Adrenal gland (tissue), 9 donors: ENCODE measurements at regions not wholly inside any gene's neighbourhood (a gene's known extent, or its start where the extent isn't known, plus 50 kb on each side); places are given as distances from the start of the nearest gene placed in this dataset.

ENCODE experiments used
- DNase-seq, 7 donors: peaks; one replicate each; pipeline ENCODE4 v3.0.0-alpha.2; 2019 to 2020
- H3K27ac ChIP-seq, 5 donors: fragments of 200-600 bp; sonication (generic) in 4 of 5; 1 replicate in 3 of 5; 2 replicates in 2 of 5; pipeline versions ENCODE4 v1.5.1 to v1.8.0; 2016 to 2020; ENCODE audit warnings: mild to moderate bottlenecking in 1 of 5
- H3K27me3 ChIP-seq: fragments of 200-600 bp; 2 replicates; pipeline ENCODE4 v1.8.0; 2021
- H3K36me3 ChIP-seq, 2 donors: fragments of 200-600 bp; replicated peaks in 1 of 2; 1 replicate in 1 of 2; 2 replicates in 1 of 2; pipeline versions ENCODE4 v1.5.1 to v1.8.0; 2018 to 2022
- H3K4me1 ChIP-seq, 2 donors: fragments of 200-600 bp; replicated peaks in 1 of 2; 1 replicate in 1 of 2; 2 replicates in 1 of 2; pipeline versions ENCODE4 v1.5.1 to v1.8.0; 2018 to 2021
- H3K4me3 ChIP-seq, 4 donors: fragments of 200-600 bp; sonication (generic) in 3 of 4; one replicate each; pipeline ENCODE4 v1.5.1; 2016 to 2018
- H3K9me3 ChIP-seq, 3 donors: fragments of 200-600 bp; sonication (generic) in 1 of 3; replicated peaks in 1 of 3; 1 replicate in 2 of 3; 2 replicates in 1 of 3; pipeline versions ENCODE4 v1.5.1 to v1.8.0; 2016 to 2021
- POLR2A ChIP-seq, 2 donors: fragments of 450-650 bp; IDR thresholded peaks; one replicate each; pipeline ENCODE4 v1.6.1; 2017; ENCODE audit warnings: antibody characterized with exemption in 2 of 2, mild to moderate bottlenecking in 2 of 2, moderate library complexity in 1 of 2
- WGBS, 4 donors: extraction: QIAGEN DNeasy Blood & Tissue Kit in 2 of 4; methylation state at CpG; one replicate each; pipeline versions ENCODE4 v1.1.5 to v1.1.7; 2013 to 2017; 5-methylcytosine and 5-hydroxymethylcytosine counted together
- intact Hi-C, 2 donors: fragments of 100-400 bp; cut with DNase I; formaldehyde crosslinking; loops; one replicate each; pipeline versions ENCODE4 v1.14.1 to v1.15.0; 2022 to 2023
- TF ChIP-seq, protein P1 (sequence below), 6 experiments: fragments of 450-650 bp in 4 of 6; fragments of 200-600 bp in 2 of 6; sonication (generic) in 1 of 6; IDR thresholded peaks; 1 replicate in 5 of 6; 2 replicates in 1 of 6; pipeline versions ENCODE4 v1.5.1 to v1.8.0; 2016 to 2021; ENCODE audit warnings: antibody characterized with exemption in 6 of 6, mild to moderate bottlenecking in 2 of 6, moderate library complexity in 1 of 6
- donor health status: healthy with polysubstance abuse.
- donor health status: Bipolar disorder and iron deficiency.
- donor health status: DM: yes; HTN: yes; CAD: no.
- donor health status: DM: no; HTN: no; CAD: no.
- donor health status: DM: no; HTN: no; CAD: no.

DNA sequence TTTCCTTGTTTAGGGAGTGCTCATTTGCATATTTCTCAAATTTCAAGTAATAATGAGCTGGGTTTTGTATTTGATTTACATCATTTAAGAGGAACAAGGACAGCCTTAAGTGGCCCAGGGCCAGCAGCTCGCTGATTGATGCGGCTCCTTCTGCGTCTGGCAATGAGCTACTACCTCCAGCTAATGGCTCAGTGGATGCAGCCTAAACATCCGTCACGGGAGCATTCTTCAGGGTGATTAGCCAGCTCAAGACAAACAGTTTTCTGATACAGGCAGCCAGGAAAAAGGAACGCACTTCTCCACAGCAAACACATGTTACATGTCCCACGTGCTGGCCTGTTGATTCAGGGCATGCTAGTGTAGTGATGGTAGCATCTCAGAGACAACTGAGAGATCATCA, 169.3 kb upstream of the TCERG1L start:
- no peak overlapping the region for H3K4me3 ChIP-seq

DNA sequence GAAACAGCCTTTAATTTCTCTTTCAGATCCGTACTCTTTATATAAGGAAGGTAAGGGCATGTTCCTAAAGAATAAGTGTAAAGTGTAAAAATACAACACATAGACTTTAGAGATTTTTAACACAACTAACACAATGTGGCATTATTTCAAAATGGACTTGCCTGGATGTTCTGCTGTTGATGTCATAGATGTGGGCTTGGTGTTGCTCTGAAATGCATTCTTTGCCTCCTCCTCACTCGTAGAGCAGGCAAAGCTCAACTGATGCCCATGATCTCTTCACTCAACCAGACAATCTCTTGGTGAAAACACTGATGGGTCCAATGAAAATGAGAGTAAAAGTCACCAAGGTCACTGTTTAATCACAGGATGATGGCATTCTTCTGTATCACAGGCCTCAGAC, 174.2 kb upstream of the TCERG1L start:
- WGBS, 4 donors: 67 to 82% (median 70%) methylated on average over 2 of the region's 2 CpGs
- TF ChIP-seq POLR2A (IDR thresholded peaks at IDR 0.05): no peak
- TF ChIP-seq, protein P1, sequence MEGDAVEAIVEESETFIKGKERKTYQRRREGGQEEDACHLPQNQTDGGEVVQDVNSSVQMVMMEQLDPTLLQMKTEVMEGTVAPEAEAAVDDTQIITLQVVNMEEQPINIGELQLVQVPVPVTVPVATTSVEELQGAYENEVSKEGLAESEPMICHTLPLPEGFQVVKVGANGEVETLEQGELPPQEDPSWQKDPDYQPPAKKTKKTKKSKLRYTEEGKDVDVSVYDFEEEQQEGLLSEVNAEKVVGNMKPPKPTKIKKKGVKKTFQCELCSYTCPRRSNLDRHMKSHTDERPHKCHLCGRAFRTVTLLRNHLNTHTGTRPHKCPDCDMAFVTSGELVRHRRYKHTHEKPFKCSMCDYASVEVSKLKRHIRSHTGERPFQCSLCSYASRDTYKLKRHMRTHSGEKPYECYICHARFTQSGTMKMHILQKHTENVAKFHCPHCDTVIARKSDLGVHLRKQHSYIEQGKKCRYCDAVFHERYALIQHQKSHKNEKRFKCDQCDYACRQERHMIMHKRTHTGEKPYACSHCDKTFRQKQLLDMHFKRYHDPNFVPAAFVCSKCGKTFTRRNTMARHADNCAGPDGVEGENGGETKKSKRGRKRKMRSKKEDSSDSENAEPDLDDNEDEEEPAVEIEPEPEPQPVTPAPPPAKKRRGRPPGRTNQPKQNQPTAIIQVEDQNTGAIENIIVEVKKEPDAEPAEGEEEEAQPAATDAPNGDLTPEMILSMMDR (IDR thresholded peaks at IDR 0.05): no peak
- H3K27me3 ChIP-seq: no peaks in the 10 kb centered on the region
- DNase-seq: no peak
- intact Hi-C loops: no loop called here
- no peaks in the 10 kb centered on the region for H3K4me1 ChIP-seq
- no peaks in the 10 kb centered on the region for H3K9me3 ChIP-seq
- H3K36me3 ChIP-seq: no peaks in the 10 kb centered on the region
- H3K27ac ChIP-seq: no peak overlapping the region
- no peak overlapping the region for H3K4me3 ChIP-seq

More for the DNA sequence above, 169.3 kb upstream of the TCERG1L start:
- intact Hi-C loops: no loop called here
- no peak for TF ChIP-seq POLR2A (IDR thresholded peaks at IDR 0.05)
- TF ChIP-seq, protein P1 (IDR thresholded peaks at IDR 0.05): no peak
- DNase-seq: no peak
- H3K36me3 ChIP-seq: no peaks in the 10 kb centered on the region
- H3K9me3 ChIP-seq: no peaks in the 10 kb centered on the region
- H3K27me3 ChIP-seq: peaks cover 4% of the 10 kb centered on the region
- no peak overlapping the region for H3K27ac ChIP-seq
- WGBS, 4 donors: 25 to 36% (median 29%) methylated on average over 6 to 7 of the region's 7 CpGs
- no peaks in the 10 kb centered on the region for H3K4me1 ChIP-seq

DNA sequence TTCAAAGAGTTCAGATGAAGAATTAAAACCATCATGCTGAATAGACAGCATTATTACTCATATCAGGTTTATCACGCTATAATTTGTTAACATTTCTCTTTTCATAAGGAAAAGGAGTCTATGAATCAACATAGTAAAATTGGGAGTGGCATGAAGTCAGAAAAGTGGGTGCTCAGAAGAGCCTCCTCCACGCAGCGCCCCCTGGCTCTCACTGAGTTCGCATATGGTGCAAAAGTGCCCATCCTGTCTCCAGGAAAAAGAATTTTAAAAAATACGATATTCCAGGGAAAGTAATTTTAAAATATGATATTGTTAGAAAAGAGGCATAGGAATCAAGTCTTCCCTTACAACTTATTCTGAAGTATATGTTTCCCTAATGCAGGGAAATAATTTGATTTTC, 176.3 kb upstream of the TCERG1L start:
- intact Hi-C loops: no loop called here
- DNase-seq: no peak
- no peak overlapping the region for H3K4me3 ChIP-seq
- H3K27ac ChIP-seq: no peak overlapping the region
- no peaks in the 10 kb centered on the region for H3K9me3 ChIP-seq
- no peaks in the 10 kb centered on the region for H3K4me1 ChIP-seq
- H3K36me3 ChIP-seq: no peaks in the 10 kb centered on the region
- TF ChIP-seq POLR2A (IDR thresholded peaks at IDR 0.05): no peak
- TF ChIP-seq, protein P1 (IDR thresholded peaks at IDR 0.05): no peak
- no peaks in the 10 kb centered on the region for H3K27me3 ChIP-seq
- WGBS, 4 donors: 75 to 82% (median 78%) methylated on average over 5 of the region's 5 CpGs

DNA sequence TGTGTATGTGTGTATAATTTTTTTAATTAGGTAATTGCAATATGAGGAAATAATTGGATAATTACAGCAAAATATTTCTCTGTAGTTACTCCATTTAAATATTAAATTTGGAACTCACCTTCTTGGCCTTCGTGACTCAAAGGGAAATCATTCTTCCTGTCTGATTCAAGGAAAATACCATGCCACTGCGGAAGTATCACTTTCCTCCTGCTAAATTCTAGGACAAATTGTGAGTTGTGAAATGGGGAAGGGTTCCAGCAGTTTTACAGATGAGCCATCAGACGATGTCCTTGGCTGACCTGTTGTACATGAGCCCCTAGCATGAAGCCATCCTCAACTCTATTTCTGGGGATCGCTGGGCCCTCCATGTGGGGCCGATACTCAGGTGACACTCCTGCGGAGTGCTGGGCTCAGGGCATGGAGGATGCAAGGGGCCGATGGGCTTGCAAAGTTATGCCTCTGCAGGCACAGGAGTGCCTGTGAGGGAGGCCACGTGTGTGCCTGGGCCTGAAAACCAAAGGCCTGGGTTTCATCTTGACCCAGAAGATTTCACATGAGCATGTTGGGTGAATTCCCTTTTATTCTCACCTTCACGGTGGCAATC, 179.6 kb upstream of the TCERG1L start:
- TF ChIP-seq POLR2A (IDR thresholded peaks at IDR 0.05): no peak
- TF ChIP-seq, protein P1 (IDR thresholded peaks at IDR 0.05): no peak
- H3K4me3 ChIP-seq: no peak overlapping the region
- no peak overlapping the region for H3K27ac ChIP-seq
- H3K9me3 ChIP-seq: no peaks in the 10 kb centered on the region
- WGBS, 4 donors: 65 to 74% (median 72%) methylated on average over 7 to 9 of the region's 9 CpGs
- no peaks in the 10 kb centered on the region for H3K27me3 ChIP-seq
- no peaks in the 10 kb centered on the region for H3K4me1 ChIP-seq
- no peak for DNase-seq
- intact Hi-C loops: no loop called here
- H3K36me3 ChIP-seq: no peaks in the 10 kb centered on the region
